GM18907 (cell line): ENCODE measurements at regions not wholly inside any gene's neighbourhood (a gene's known extent, or its start where the extent isn't known, plus 50 kb on each side); places are given as distances from the start of the nearest gene placed in this dataset.

Experiments used
- ATAC-seq: cut with Tn5 transposase; IDR thresholded peaks from one replicate; pipeline ENCODE4 v1.9.1; 2021; ENCODE audit warnings: mild to moderate bottlenecking, moderate library complexity; ENCODE audit not compliant: unreplicated experiment

GRCh38 chr14:87343652-87344051 lies 649.3 kb downstream of the GALC start:
- no peak for ATAC-seq

GRCh38 chr14:87334997-87335685 lies 657.8 kb downstream of the GALC start:
- ATAC-seq: no peak

- ATAC-seq: no peak
Observed at GRCh38 chr14:87331991-87332390, 661.0 kb downstream of the GALC start.

- no peak for ATAC-seq
Observed at GRCh38 chr14:87325741-87326140, 667.2 kb downstream of the GALC start.

GRCh38 chr14:87323191-87323590 lies 669.8 kb downstream of the GALC start:
- ATAC-seq: no peak

GRCh38 chr14:87321548-87321947 lies 671.4 kb downstream of the GALC start:
- no peak for ATAC-seq

- ATAC-seq: no peak
Observed at GRCh38 chr14:87312894-87313205, 680.1 kb downstream of the GALC start.

- ATAC-seq: no peak
Observed at GRCh38 chr14:87312169-87312893, 680.7 kb downstream of the GALC start.

GRCh38 chr14:87309557-87309956 lies 683.4 kb downstream of the GALC start:
- no peak for ATAC-seq

GRCh38 chr14:87306409-87307168 lies 686.4 kb downstream of the GALC start:
- ATAC-seq: no peak

GRCh38 chr14:87305345-87305744 lies 687.6 kb downstream of the GALC start:
- no peak for ATAC-seq

GRCh38 chr14:87304404-87304803 lies 688.6 kb downstream of the GALC start:
- no peak for ATAC-seq

- ATAC-seq: no peak
Observed at GRCh38 chr14:87286826-87287225, 706.2 kb downstream of the GALC start.

GRCh38 chr14:87286191-87286590 lies 706.8 kb downstream of the GALC start:
- no peak for ATAC-seq

GRCh38 chr14:87285506-87285905 lies 707.5 kb downstream of the GALC start:
- ATAC-seq: no peak

GRCh38 chr14:87283547-87283946 lies 709.4 kb downstream of the GALC start:
- ATAC-seq: no peak

- no peak for ATAC-seq
Observed at GRCh38 chr14:87282266-87282665, 710.7 kb downstream of the GALC start.

GRCh38 chr14:87278415-87278814 lies 714.6 kb downstream of the GALC start:
- ATAC-seq: no peak

- ATAC-seq: no peak
Observed at GRCh38 chr14:87271331-87271730, 721.7 kb downstream of the GALC start.

GRCh38 chr14:87268997-87269396 lies 724.0 kb downstream of the GALC start:
- no peak for ATAC-seq

- no peak for ATAC-seq
Observed at GRCh38 chr14:87264796-87265195, 728.2 kb downstream of the GALC start.

- ATAC-seq: no peak
Observed at GRCh38 chr14:87264272-87264785, 728.7 kb downstream of the GALC start.
